Stimulated activated CD4-positive, alpha-beta T cell treated with anti-CD3 and anti-CD28 coated beads, Interleukin-15, amount 100 ng/mL, for 24 hours (primary cell): ENCODE measurements at regions not wholly inside any gene's neighbourhood (a gene's known extent, or its start where the extent isn't known, plus 50 kb on each side); places are given as distances from the start of the nearest gene placed in this dataset.

ENCODE experiments used
- DNase-seq: peaks from one replicate; pipeline ENCODE4 v3.0.0-alpha.2; 2020

- DNase-seq = no peak
Measured at GRCh38 chr3:39000008-39000450, 51.7 kb downstream of the SCN11A start.

- DNase-seq = no peak
Measured at GRCh38 chr3:38998086-38998485, 53.7 kb downstream of the SCN11A start.

- no peak for DNase-seq
Measured at GRCh38 chr3:38996193-38996592, 55.6 kb downstream of the SCN11A start.

- DNase-seq = no peak
Measured at GRCh38 chr3:38994251-38994650, 57.5 kb downstream of the SCN11A start.

- no peak for DNase-seq
Measured at GRCh38 chr3:38992117-38992760, 59.5 kb downstream of the SCN11A start.

GRCh38 chr3:38990621-38991020, 61.1 kb downstream of the SCN11A start:
- no peak for DNase-seq

GRCh38 chr3:38989917-38990510, 61.7 kb downstream of the SCN11A start:
- no peak for DNase-seq

GRCh38 chr3:38988955-38989354, 62.8 kb downstream of the SCN11A start:
- DNase-seq = no peak

GRCh38 chr3:38987456-38987855, 64.3 kb downstream of the SCN11A start:
- no peak for DNase-seq

- no peak for DNase-seq
Measured at GRCh38 chr3:38986901-38987300, 64.8 kb downstream of the SCN11A start.

GRCh38 chr3:38985981-38986380, 65.8 kb downstream of the SCN11A start:
- no peak for DNase-seq

- no peak for DNase-seq
Measured at GRCh38 chr3:38985581-38985980, 66.2 kb downstream of the SCN11A start.

- no peak for DNase-seq
Measured at GRCh38 chr3:38984731-38985130, 67.0 kb downstream of the SCN11A start.

- no peak for DNase-seq
Measured at GRCh38 chr3:38984110-38984509, 67.6 kb downstream of the SCN11A start.

- DNase-seq = no peak
Measured at GRCh38 chr3:38980938-38981337, 70.8 kb downstream of the SCN11A start.

- DNase-seq = no peak
Measured at GRCh38 chr3:38978729-38979128, 73.0 kb downstream of the SCN11A start.

- DNase-seq = no peak
Measured at GRCh38 chr3:38970851-38971638, 80.7 kb downstream of the SCN11A start.

GRCh38 chr3:38969317-38970235, 82.2 kb downstream of the SCN11A start:
- DNase-seq = no peak

- no peak for DNase-seq
Measured at GRCh38 chr3:38968891-38969290, 82.9 kb downstream of the SCN11A start.

- no peak for DNase-seq
Measured at GRCh38 chr3:38968403-38968802, 83.3 kb downstream of the SCN11A start.

- no peak for DNase-seq
Measured at GRCh38 chr3:38967693-38967989, 84.1 kb downstream of the SCN11A start.

GRCh38 chr3:38966811-38967692, 84.7 kb downstream of the SCN11A start:
- no peak for DNase-seq
